Right ventricle myocardium inferior (tissue), 1 donor: ENCODE measurements at regions not wholly inside any gene's neighbourhood (a gene's known extent, or its start where the extent isn't known, plus 50 kb on each side); places are given as distances from the start of the nearest gene placed in this dataset.

Experiments used
- ATAC-seq: fragments of 200-7000 bp; cut with Tn5 transposase; one replicate; pipeline ENCODE4 v1.9.1; 2020; ENCODE audit warnings: mild to moderate bottlenecking, moderate library complexity
- DNase-seq: peaks from one replicate; pipeline ENCODE4 v3.0.0; 2021; ENCODE audit errors: missing footprints
- intact Hi-C: fragments of 100-400 bp; cut with DNase I; formaldehyde crosslinking; loops from one replicate; pipeline ENCODE4 v1.11.0; 2022
- donor health status: DM: no; HTN: yes; CAD: no; lungs with severe emphysema.

DNA sequence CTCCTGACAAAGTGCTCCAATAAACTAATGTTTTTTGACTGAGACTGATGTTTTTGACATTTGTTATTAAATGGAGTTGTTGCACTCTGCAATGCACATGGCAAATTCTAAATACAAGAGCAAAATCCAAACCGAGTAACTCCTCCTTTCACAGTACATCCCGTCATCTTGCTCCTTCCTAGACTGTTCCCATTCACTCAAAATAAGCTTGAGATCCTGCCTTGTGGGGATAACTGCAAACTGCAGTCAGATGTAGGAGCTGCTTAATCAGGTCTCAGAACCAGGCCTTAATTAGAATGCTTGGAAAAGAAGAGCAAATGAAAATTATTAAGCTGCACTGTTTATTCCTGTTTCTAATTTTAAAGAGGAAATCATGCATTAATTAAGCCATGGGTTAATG lies 134.8 kb upstream of the SPRY2 start:
- intact Hi-C loops = no loop called here
- no peak for DNase-seq
- ATAC-seq = no peak

GRCh38 chr13:80473695-80474094 lies 132.8 kb upstream of the SPRY2 start:
- DNase-seq = no peak
- ATAC-seq = no peak
- intact Hi-C loops = loop anchor here (5.0 kb wide), 1 partner anchor 131 kb away; the partner anchor contains the start of gene SPRY2

GRCh38 chr13:80469853-80470381 lies 129.0 kb upstream of the SPRY2 start:
- peak; percentile 82 for DNase-seq
- intact Hi-C loops = loop anchor here (5.0 to 10.0 kb wide), 2 partner anchors 128 to 135 kb away; partner anchors contain the start of gene SPRY2
- ATAC-seq = peak; percentile 99

- no peak for DNase-seq
- ATAC-seq = peak; percentile 45
- intact Hi-C loops = loop anchor here (10.0 kb wide), 1 partner anchor 136 kb away; no protein-coding TSS in a partner anchor
Measured at GRCh38 chr13:80469105-80469852, 128.4 kb upstream of the SPRY2 start.

- DNase-seq (no peak), ATAC-seq (no peak)
- intact Hi-C loops = loop anchor here (10.0 kb wide), 1 partner anchor 139 kb away; no protein-coding TSS in a partner anchor
Measured at GRCh38 chr13:80465321-80465720, 124.4 kb upstream of the SPRY2 start.

- DNase-seq = no peak
- intact Hi-C loops = loop anchor here (10.0 kb wide), 1 partner anchor 141 kb away; no protein-coding TSS in a partner anchor
- ATAC-seq = peak; percentile 78
Measured at GRCh38 chr13:80463673-80464352, 122.9 kb upstream of the SPRY2 start.

- no peak for DNase-seq
- ATAC-seq = no peak
- intact Hi-C loops = loop anchor here (10.0 kb wide), 1 partner anchor 142 kb away; no protein-coding TSS in a partner anchor
Measured at GRCh38 chr13:80462567-80462966, 121.6 kb upstream of the SPRY2 start.

- intact Hi-C loops = loop anchor here (10.0 kb wide), 1 partner anchor 143 kb away; no protein-coding TSS in a partner anchor
Measured at GRCh38 chr13:80462037-80462436, 121.1 kb upstream of the SPRY2 start.

DNA sequence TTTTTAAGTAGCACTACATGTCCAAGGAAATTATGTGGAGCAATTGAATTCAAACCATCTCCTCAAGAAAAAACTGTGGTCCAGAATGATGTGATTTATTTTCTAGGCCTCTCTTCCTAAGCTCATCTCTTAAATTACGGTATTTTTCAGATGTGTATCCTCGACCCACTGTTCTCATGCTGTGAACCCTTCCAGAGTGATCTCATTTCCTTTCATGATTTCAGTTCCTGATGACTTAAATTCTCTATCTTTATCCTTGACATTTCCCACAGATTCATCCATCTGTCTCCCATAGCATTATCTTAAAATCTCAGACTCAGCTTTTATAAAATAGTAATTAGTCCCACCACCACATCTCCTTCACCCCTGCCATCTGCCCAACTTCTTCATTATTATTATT lies 117.6 kb upstream of the SPRY2 start:
- intact Hi-C loops = no loop called here
- no peak for ATAC-seq
- no peak for DNase-seq

More at GRCh38 chr13:80462037-80462436, 121.1 kb upstream of the SPRY2 start:
- DNase-seq (no peak), ATAC-seq (no peak)

- no peak for DNase-seq
- ATAC-seq = no peak
- intact Hi-C loops = no loop called here
Measured at GRCh38 chr13:80454245-80454644, 113.3 kb upstream of the SPRY2 start.

DNA sequence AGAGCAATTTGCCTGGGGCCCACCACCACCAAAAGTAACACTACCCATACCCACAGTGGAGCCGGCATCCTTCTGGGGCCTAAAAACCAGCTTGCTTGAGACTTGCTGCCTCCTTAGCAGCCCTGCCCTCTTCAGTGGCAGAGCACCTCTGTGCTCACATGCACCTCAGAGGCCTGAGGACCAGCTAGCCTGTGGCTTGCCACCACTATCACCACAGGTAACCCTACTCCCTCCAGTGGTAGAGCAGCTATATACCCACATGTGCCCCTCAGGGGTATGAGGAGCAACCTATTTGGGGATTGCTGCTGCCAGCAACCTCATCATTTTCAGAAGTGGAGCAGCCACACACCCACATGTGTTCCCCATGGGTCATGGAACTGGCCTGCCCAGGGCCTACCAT lies 111.4 kb upstream of the SPRY2 start:
- intact Hi-C loops = no loop called here
- no peak for DNase-seq
- ATAC-seq = no peak

- DNase-seq = no peak
- no peak for ATAC-seq
- intact Hi-C loops = no loop called here
Measured at GRCh38 chr13:80451641-80452040, 110.7 kb upstream of the SPRY2 start.

DNA sequence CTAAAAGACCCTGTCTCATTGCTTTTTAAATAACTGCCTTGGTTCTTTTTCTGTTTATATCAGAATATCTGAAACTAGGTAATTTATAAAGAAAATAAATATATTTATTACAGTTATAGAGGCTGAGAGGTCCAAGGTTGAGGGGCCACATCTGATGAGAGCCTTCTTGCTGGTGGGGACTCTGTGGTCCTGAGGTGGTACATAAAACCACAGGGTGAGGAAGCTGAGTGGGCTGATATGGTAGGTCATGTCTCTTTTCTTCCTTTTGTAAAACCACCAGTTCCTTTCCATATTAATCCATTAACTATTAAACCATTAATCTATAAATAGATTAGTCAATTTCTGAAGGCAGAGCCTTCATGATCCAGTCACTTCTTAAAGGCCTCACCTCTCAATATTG lies 109.5 kb upstream of the SPRY2 start:
- ATAC-seq = no peak
- intact Hi-C loops = no loop called here
- no peak for DNase-seq

- DNase-seq = no peak
- intact Hi-C loops = no loop called here
- no peak for ATAC-seq
Measured at GRCh38 chr13:80448725-80449124, 107.8 kb upstream of the SPRY2 start.

DNA sequence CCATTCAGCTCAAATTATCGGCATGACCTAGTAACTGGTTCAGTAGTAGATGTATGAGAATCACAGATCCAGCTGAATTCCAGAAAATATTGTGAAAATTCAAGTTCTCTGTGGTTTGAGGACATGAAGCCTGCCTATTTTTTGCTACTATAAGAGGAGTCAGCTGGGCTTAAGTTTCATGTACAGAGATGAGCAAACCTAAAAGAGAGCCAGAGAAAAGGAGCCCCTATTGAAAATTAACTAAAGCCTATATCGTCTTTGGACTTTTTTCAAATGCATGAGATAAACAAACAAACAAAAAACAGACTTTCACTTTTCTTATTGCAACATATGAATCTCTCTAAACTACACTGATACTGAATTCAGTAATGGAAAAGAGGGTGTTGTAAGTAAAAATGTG lies 106.8 kb upstream of the SPRY2 start:
- ATAC-seq (no peak), DNase-seq (no peak)
- intact Hi-C loops = no loop called here

GRCh38 chr13:80444240-80445015 lies 103.5 kb upstream of the SPRY2 start:
- DNase-seq (no peak), ATAC-seq (peak; percentile 26)
- intact Hi-C loops = no loop called here

GRCh38 chr13:80442609-80443008 lies 101.7 kb upstream of the SPRY2 start:
- intact Hi-C loops = no loop called here
- ATAC-seq = no peak

DNA sequence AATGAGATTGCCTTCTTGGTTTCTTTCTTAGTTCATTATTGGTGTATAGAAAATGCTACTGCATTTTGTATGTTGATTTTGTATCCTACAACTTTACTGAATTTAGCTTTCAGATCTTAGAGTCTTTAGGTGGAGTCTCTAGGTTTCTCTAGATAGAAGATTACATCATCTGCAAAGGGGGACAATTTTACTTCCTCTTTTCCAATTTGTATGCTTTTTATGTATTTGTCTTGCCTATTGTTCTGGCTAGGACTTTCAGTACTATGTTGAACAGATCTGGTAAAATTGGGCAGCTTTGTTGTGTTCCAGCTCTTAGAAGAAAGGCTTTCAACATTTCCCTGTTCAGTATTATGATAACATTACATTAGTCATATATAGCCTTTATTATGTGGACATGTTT lies 101.0 kb upstream of the SPRY2 start:
- ATAC-seq = no peak

More at GRCh38 chr13:80442609-80443008, 101.7 kb upstream of the SPRY2 start:
- DNase-seq = no peak

DNA sequence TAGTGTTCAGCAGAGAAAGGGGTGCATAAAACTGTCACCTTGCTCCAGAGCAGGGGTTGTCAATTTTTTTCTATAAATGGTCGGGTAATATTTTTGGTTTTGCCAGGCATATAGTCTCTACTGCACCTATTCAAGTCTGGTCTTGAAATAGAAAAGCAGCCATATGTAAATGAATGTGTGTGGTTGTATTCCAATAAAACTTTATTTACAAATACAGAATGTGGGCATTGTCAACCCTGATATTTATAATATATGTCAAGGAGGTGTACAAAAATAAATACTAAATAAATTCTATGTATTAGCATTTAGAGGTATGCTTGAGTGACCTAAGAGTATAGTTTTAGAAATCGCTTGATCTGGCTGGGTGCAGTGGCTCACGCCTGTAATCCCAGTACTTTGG lies 97.6 kb upstream of the SPRY2 start:
- intact Hi-C loops = loop anchor here (5.0 kb wide), 1 partner anchor 76 kb away; no protein-coding TSS in a partner anchor
- DNase-seq = no peak
- ATAC-seq = no peak

More for the DNA sequence above, 101.0 kb upstream of the SPRY2 start:
- intact Hi-C loops = no loop called here
- no peak for DNase-seq
